ENCODE measurements at regions not wholly inside any gene's neighbourhood (a gene's known extent, or its start where the extent isn't known, plus 50 kb on each side); places are given as distances from the start of the nearest gene placed in this dataset.
A peak's percentile ranks its signal among the peaks of the same experiment; 100 is the strongest.

GRCh38 chr20:6705926-6706548 is 61.4 kb upstream of the BMP2 start:
- H3K4me3 ChIP-seq (ENCODE audit: low read depth, low read length) = no peak overlapping the region
- no peak for TF ChIP-seq CTCF (IDR thresholded peaks at IDR 0.05; ENCODE audit: insufficient read depth, low read depth, low read length)
- DNase-seq (ENCODE audit: low read depth) = peak; percentile 28

- H3K4me3 ChIP-seq (ENCODE audit: low read depth, low read length) = no peak overlapping the region
- TF ChIP-seq CTCF (IDR thresholded peaks at IDR 0.05; ENCODE audit: insufficient read depth, low read depth, low read length) = no peak
- DNase-seq (ENCODE audit: low read depth) = peak; percentile 24
Observed at GRCh38 chr20:6705106-6705766, 62.2 kb upstream of the BMP2 start.

GRCh38 chr20:6704132-6704861 is 63.2 kb upstream of the BMP2 start:
- TF ChIP-seq CTCF (IDR thresholded peaks at IDR 0.05; ENCODE audit: insufficient read depth, low read depth, low read length) = no peak
- H3K4me3 ChIP-seq (ENCODE audit: low read depth, low read length) = no peak overlapping the region
- DNase-seq (ENCODE audit: low read depth) = peak; percentile 60

- H3K4me3 ChIP-seq (ENCODE audit: low read depth, low read length) = no peak overlapping the region
- no peak for TF ChIP-seq CTCF (IDR thresholded peaks at IDR 0.05; ENCODE audit: insufficient read depth, low read depth, low read length)
- DNase-seq (ENCODE audit: low read depth) = no peak
Observed at GRCh38 chr20:6703656-6704055, 63.8 kb upstream of the BMP2 start.

- DNase-seq (ENCODE audit: low read depth) = no peak
- no peak for TF ChIP-seq CTCF (IDR thresholded peaks at IDR 0.05; ENCODE audit: insufficient read depth, low read depth, low read length)
- no peak overlapping the region for H3K4me3 ChIP-seq (ENCODE audit: low read depth, low read length)
Observed at GRCh38 chr20:6703047-6703446, 64.4 kb upstream of the BMP2 start.

GRCh38 chr20:6702144-6702543 is 65.3 kb upstream of the BMP2 start:
- no peak for TF ChIP-seq CTCF (IDR thresholded peaks at IDR 0.05; ENCODE audit: insufficient read depth, low read depth, low read length)
- H3K4me3 ChIP-seq (ENCODE audit: low read depth, low read length) = no peak overlapping the region
- DNase-seq (ENCODE audit: low read depth) = peak; percentile 6
